Common myeloid progenitor, CD34-positive (primary cell): ENCODE measurements at regions not wholly inside any gene's neighbourhood (a gene's known extent, or its start where the extent isn't known, plus 50 kb on each side); places are given as distances from the start of the nearest gene placed in this dataset.
A peak's percentile ranks its signal among the peaks of the same experiment; 100 is the strongest.

Experiments used
- CTCF ChIA-PET: fragments of 350-600 bp; sonication (Branson Sonifier 250); formaldehyde crosslinking; loops from one replicate; lab custom pipeline; 2021; ENCODE audit warnings: antibody characterized with exemption; lab: Charles Lee
- POLR2A ChIA-PET: fragments of 350-600 bp; sonication (Branson Sonifier 250); formaldehyde crosslinking; loops from one replicate; lab custom pipeline; 2021; ENCODE audit warnings: antibody characterized with exemption; lab: Charles Lee
- DNase-seq, 3 donors: peaks; one replicate each; pipeline versions ENCODE4 v3.0.0 to v3.0.0-alpha.2; 2013
- H3K27ac ChIP-seq, 2 experiments: 1 replicate in 1 of 2; 2 replicates in 1 of 2; pipeline ENCODE4 v1.7.0; 2013; ENCODE audit warnings: inconsistent platforms in 2 of 2, low read length in 2 of 2, mild to moderate bottlenecking in 2 of 2, low read depth in 1 of 2, moderate library complexity in 1 of 2; ENCODE audit not compliant: severe bottlenecking in 2 of 2, insufficient read depth in 1 of 2, poor library complexity in 1 of 2
- H3K27me3 ChIP-seq, 5 experiments: replicated peaks in 2 of 5; 1 replicate in 3 of 5; 2 replicates in 2 of 5; pipeline versions ENCODE4 v1.6.1 to v1.7.0; 2013; ENCODE audit warnings: low read length in 4 of 5, mild to moderate bottlenecking in 2 of 5, moderate library complexity in 2 of 5, inconsistent platforms in 1 of 5; ENCODE audit not compliant: insufficient read depth in 5 of 5, control insufficient read depth in 4 of 5
- H3K36me3 ChIP-seq, 4 experiments: 1 replicate in 2 of 4; 2 replicates in 2 of 4; pipeline versions ENCODE4 v1.6.1 to v1.7.0; 2013; ENCODE audit warnings: low read length in 3 of 4, control low read depth in 1 of 4, mild to moderate bottlenecking in 1 of 4; ENCODE audit not compliant: control insufficient read depth in 4 of 4, insufficient read depth in 4 of 4
- H3K4me1 ChIP-seq, 4 experiments: 1 replicate in 3 of 4; 2 replicates in 1 of 4; pipeline versions ENCODE4 v1.6.1 to v1.7.1; 2013; ENCODE audit warnings: low read length in 3 of 4, mild to moderate bottlenecking in 3 of 4, control low read depth in 1 of 4, inconsistent platforms in 1 of 4, moderate library complexity in 1 of 4; ENCODE audit not compliant: control insufficient read depth in 4 of 4, insufficient read depth in 4 of 4; ENCODE audit errors: control extremely low read depth in 1 of 4
- H3K4me3 ChIP-seq, 7 experiments: 1 replicate in 4 of 7; 2 replicates in 3 of 7; pipeline versions ENCODE4 v1.5.1 to v1.7.0; 2013; ENCODE audit warnings: mild to moderate bottlenecking in 7 of 7, low read length in 6 of 7, moderate library complexity in 6 of 7, inconsistent platforms in 2 of 7, low read depth in 2 of 7, control low read depth in 1 of 7; ENCODE audit not compliant: insufficient read depth in 4 of 7, control insufficient read depth in 1 of 7; ENCODE audit errors: extremely low read depth in 1 of 7
- H3K9me3 ChIP-seq, 5 experiments: 1 replicate in 4 of 5; 2 replicates in 1 of 5; pipeline versions ENCODE4 v1.6.1 to v1.7.1; 2013; ENCODE audit warnings: low read length in 4 of 5, mild to moderate bottlenecking in 2 of 5, inconsistent platforms in 1 of 5, low read depth in 1 of 5, moderate library complexity in 1 of 5; ENCODE audit not compliant: control insufficient read depth in 4 of 5, insufficient read depth in 2 of 5; ENCODE audit errors: control extremely low read depth in 1 of 5
- WGBS: methylation state at CpG from one replicate; pipeline ENCODE4 v1.1.5; 2013; ENCODE audit not compliant: insufficient coverage; 5-methylcytosine and 5-hydroxymethylcytosine counted together

GRCh38 chr3:22039161-22039560 is 288.2 kb upstream of the ZNF385D start:
- Histone ChIP-seq H3K4me3 (no peak overlapping the region), H3K9me3 (peaks cover 0 to 2% (median 0%) of the 10 kb centered on the region in 5 experiments), H3K27ac (no peak overlapping the region), H3K36me3 (no peaks in the 10 kb centered on the region), H3K4me1 (no peaks in the 10 kb centered on the region), H3K27me3 (no peaks in the 10 kb centered on the region)
- no peak for DNase-seq
- ChIA-PET CTCF (no interaction called here), POLR2A (no interaction called here)

GRCh38 chr3:22040150-22040549 is 289.1 kb upstream of the ZNF385D start:
- ChIA-PET CTCF (no interaction called here), POLR2A (no interaction called here)
- Histone ChIP-seq H3K4me1 (no peaks in the 10 kb centered on the region), H3K9me3 (peaks cover 0 to 2% (median 0%) of the 10 kb centered on the region in 5 experiments), H3K27ac (no peak overlapping the region), H3K4me3 (no peak overlapping the region), H3K36me3 (no peaks in the 10 kb centered on the region), H3K27me3 (no peaks in the 10 kb centered on the region)
- no CpG with 5 or more reads among the region's 1 CpG for WGBS
- no peak for DNase-seq

DNA sequence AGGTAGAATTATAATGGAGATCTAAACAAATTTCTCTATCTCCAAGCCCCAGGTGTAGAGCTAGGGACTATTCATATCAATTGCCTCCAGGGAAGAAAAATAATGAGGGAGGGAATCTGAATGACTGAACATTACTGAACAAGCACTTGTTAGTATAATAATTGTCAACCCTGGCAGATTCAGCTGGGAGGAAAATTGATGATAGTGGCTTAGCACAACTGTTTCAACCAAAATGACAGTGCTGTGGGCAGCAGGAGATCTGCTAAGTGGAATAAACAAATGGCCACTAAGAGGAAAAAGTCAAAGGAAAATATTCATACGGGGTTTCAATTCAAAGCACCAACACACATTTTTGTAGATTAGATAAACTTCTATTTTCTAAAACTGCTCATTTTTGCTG is 294.9 kb upstream of the ZNF385D start:
- Histone ChIP-seq H3K27me3 (no peaks in the 10 kb centered on the region), H3K27ac (no peak overlapping the region), H3K9me3 (no peaks in the 10 kb centered on the region), H3K4me1 (no peaks in the 10 kb centered on the region), H3K4me3 (no peak overlapping the region), H3K36me3 (no peaks in the 10 kb centered on the region)
- WGBS: no CpG with 5 or more reads among the region's 1 CpG
- ChIA-PET CTCF (interaction anchor here (1.1 kb wide), 1 partner anchor 611 kb away, joined by 3 read pairs; no protein-coding TSS in a partner anchor), POLR2A (no interaction called here)
- DNase-seq: no peak

GRCh38 chr3:22063500-22063899 is 312.5 kb upstream of the ZNF385D start:
- ChIA-PET POLR2A (no interaction called here), CTCF (interaction anchor here (0.7 kb wide), 1 partner anchor 601 kb away, joined by 3 read pairs; no protein-coding TSS in a partner anchor)
- H3K36me3 ChIP-seq: peaks cover 0 to 6% (median 0%) of the 10 kb centered on the region in 4 experiments
- DNase-seq: no peak
- H3K4me1 ChIP-seq: no peaks in the 10 kb centered on the region
- 86% methylated on average over 3 of the region's 3 CpGs for WGBS
- H3K27ac ChIP-seq: no peak overlapping the region
- no peak overlapping the region for H3K4me3 ChIP-seq
- H3K27me3 ChIP-seq: no peaks in the 10 kb centered on the region
- peaks cover 0 to 2% (median 0%) of the 10 kb centered on the region in 5 experiments for H3K9me3 ChIP-seq

DNA sequence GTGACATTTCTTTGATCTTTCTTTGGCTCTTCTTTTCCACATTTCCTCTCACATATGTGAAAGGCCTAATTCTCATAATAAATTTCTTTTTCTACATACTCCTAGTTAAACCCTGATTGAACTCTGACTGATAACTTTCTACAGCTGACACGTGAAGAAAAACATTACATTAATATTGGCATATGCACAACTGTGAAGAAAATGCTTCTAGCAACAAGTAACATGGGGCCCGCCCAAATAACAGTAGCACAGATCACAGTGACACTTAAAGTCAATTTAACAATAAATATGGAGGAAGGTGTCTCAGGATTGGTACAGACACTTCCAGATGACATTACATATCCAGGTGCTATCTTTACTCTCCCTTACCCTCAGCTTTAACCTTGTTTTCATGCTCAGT is 317.6 kb upstream of the ZNF385D start:
- no peak overlapping the region for H3K27ac ChIP-seq
- WGBS: no CpG with 5 or more reads among the region's 2 CpGs
- H3K27me3 ChIP-seq: peaks cover 0 to 3% (median 0%) of the 10 kb centered on the region in 5 experiments
- no peaks in the 10 kb centered on the region for H3K9me3 ChIP-seq
- H3K4me1 ChIP-seq: no peaks in the 10 kb centered on the region
- ChIA-PET POLR2A (no interaction called here), CTCF (no interaction called here)
- H3K4me3 ChIP-seq: no peak overlapping the region
- no peak for DNase-seq
- peaks cover 0 to 4% (median 0%) of the 10 kb centered on the region in 4 experiments for H3K36me3 ChIP-seq

- Histone ChIP-seq H3K36me3 (no peaks in the 10 kb centered on the region), H3K27me3 (no peaks in the 10 kb centered on the region), H3K4me3 (no peak overlapping the region), H3K9me3 (no peaks in the 10 kb centered on the region), H3K4me1 (peaks cover 0 to 4% (median 2%) of the 10 kb centered on the region in 4 experiments), H3K27ac (no peak overlapping the region)
- WGBS: 100% methylated on average over 1 of the region's 3 CpGs
- ChIA-PET POLR2A (no interaction called here), CTCF (interaction anchor here (0.9 to 3.3 kb wide), 4 partner anchors 27 to 798 kb away, joined by 3 to 15 read pairs (median 3); no protein-coding TSS in a partner anchor)
- DNase-seq: no peak
Measured at GRCh38 chr3:22088204-22088603, 337.2 kb upstream of the ZNF385D start.

DNA sequence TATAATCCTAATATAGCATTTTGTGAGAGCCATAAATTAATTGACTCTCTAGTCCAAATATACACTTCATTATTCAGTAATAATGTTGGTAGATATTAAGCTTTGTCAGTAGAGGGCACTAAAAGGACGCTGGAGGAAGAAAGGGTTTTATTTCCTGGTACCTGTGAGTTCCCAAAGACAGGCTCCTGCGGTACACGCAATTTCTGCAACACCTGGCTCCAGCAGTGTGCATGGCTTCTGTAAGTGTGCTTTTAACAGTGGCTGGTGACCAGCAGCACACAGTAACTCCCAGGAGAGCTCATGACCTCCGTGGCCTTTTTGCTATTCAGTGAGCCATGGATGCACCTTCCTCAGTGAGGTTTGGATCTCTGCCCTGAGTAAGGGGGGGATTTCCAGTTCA is 338.3 kb upstream of the ZNF385D start:
- Histone ChIP-seq H3K27ac (no peak overlapping the region), H3K4me3 (peak overlapping the region in 3 of 7 experiments; percentile 33 to 75 (median 37)), H3K4me1 (peaks cover 0 to 4% (median 2%) of the 10 kb centered on the region in 4 experiments), H3K36me3 (no peaks in the 10 kb centered on the region), H3K9me3 (no peaks in the 10 kb centered on the region), H3K27me3 (no peaks in the 10 kb centered on the region)
- POLR2A ChIA-PET: interaction anchor here (0.7 kb wide), 1 partner anchor 17 kb away, joined by 3 read pairs; no protein-coding TSS in a partner anchor
- CTCF ChIA-PET: interaction anchor here (0.8 to 3.3 kb wide), 7 partner anchors 23 to 867 kb away, joined by 3 to 15 read pairs (median 3); no protein-coding TSS in a partner anchor
- WGBS: 0% methylated on average over 1 of the region's 4 CpGs
- DNase-seq: peak; percentile 51 to 85 (median 62)
